Activated T-cell treated with anti-CD3 and anti-CD28 coated beads, Interleukin-2, amount 50 U/mL, for 4 hours (primary cell): ENCODE measurements at regions not wholly inside any gene's neighbourhood (a gene's known extent, or its start where the extent isn't known, plus 50 kb on each side); places are given as distances from the start of the nearest gene placed in this dataset.

Experiments
- ATAC-seq, 2 donors: fragments of 200-7000 bp; cut with Tn5 transposase; one replicate each; pipeline ENCODE4 v1.10.0; 2021
- DNase-seq: peaks from one replicate; pipeline ENCODE4 v3.0.0-alpha.2; 2020
- H3K27me3 Mint-ChIP-seq: one replicate; pipeline ENCODE4 v1.8.0; 2021; ENCODE audit warnings: low read depth, mixed read lengths
- H3K36me3 Mint-ChIP-seq: one replicate; pipeline ENCODE4 v1.8.0; 2022; ENCODE audit warnings: mixed read lengths; ENCODE audit not compliant: insufficient read depth
- H3K4me1 Mint-ChIP-seq: one replicate; pipeline ENCODE4 v1.8.0; 2021; ENCODE audit warnings: low read depth, mixed read lengths
- H3K4me3 Mint-ChIP-seq: one replicate; pipeline ENCODE4 v1.8.0; 2021; ENCODE audit warnings: mild to moderate bottlenecking, moderate library complexity, mixed read lengths
- H3K9me3 Mint-ChIP-seq: one replicate; pipeline ENCODE4 v1.8.0; 2021; ENCODE audit warnings: mixed read lengths

GRCh38 chr4:165627548-165627947 lies 245.5 kb upstream of the TLL1 start:
- ATAC-seq (no peak), DNase-seq (no peak)
- Mint-ChIP-seq H3K4me1 (no peaks in the 10 kb centered on the region), H3K4me3 (no peak overlapping the region), H3K9me3 (no peaks in the 10 kb centered on the region), H3K36me3 (no peaks in the 10 kb centered on the region), H3K27me3 (no peaks in the 10 kb centered on the region)

- Mint-ChIP-seq H3K4me1 (no peaks in the 10 kb centered on the region), H3K4me3 (no peak overlapping the region), H3K36me3 (no peaks in the 10 kb centered on the region), H3K27me3 (no peaks in the 10 kb centered on the region), H3K9me3 (no peaks in the 10 kb centered on the region)
- DNase-seq = no peak
- no peak for ATAC-seq
These were observed 244.5 kb upstream of the TLL1 start for GRCh38 chr4:165628572-165628971.

DNA sequence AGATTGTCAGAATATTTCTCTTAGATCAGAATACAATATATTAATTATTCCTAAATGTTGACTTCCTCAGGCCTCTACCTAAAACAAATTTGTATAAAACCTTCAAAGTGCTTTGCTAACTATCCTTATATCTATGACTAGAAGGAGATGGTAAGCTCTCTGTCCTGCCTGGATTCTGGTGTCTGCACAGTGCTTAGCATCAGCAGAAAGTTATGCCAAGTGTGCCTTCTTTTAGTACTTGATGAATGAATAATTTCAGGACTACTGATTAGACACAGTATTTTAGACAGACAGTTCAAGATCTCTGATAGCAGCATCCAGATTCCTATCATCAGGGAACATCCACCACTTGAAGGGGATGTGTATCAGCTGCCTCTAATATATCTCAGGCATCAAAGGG lies 242.4 kb upstream of the TLL1 start:
- DNase-seq = no peak
- Mint-ChIP-seq H3K4me1 (no peaks in the 10 kb centered on the region), H3K4me3 (no peak overlapping the region), H3K36me3 (no peaks in the 10 kb centered on the region), H3K9me3 (no peaks in the 10 kb centered on the region), H3K27me3 (no peaks in the 10 kb centered on the region)
- no peak for ATAC-seq

DNA sequence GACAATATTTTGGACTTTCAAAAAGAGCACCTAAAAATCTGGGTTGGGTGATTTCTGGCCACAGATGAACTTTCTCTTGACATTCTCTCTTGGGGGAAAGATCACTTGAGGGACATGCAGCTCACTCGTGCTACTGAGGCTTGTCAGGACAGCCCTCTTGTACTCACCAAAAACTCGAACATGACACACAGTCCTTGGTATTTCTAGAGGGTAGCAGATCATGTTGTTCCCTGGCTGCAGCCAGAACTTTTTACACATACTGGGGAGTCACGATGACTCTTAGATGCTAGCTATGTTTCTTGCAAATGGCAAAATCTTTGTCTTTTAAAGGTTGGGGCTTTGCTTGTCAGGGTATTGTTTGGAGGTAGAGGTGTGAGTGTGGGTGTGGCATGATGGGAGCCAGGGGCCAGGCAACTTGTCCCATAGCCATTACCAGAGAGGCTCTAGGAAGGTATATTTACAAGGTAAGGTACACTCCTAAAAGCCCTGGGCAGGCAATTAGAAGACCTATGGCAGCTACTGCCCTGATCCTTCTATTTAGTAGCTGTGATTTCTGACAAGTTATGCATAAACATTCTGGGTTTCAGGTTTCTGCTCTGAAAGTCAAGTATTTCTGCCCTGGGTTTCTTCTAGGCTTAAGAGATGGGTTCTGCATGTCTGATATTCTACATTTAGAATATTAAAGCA lies 241.7 kb upstream of the TLL1 start:
- H3K4me3 Mint-ChIP-seq = no peak overlapping the region
- H3K27me3 Mint-ChIP-seq = no peaks in the 10 kb centered on the region
- H3K4me1 Mint-ChIP-seq = no peaks in the 10 kb centered on the region
- H3K36me3 Mint-ChIP-seq = no peaks in the 10 kb centered on the region
- H3K9me3 Mint-ChIP-seq = no peaks in the 10 kb centered on the region
- DNase-seq (no peak), ATAC-seq (no peak)

- Mint-ChIP-seq H3K36me3 (no peaks in the 10 kb centered on the region), H3K4me3 (no peak overlapping the region)
These were observed 241.1 kb upstream of the TLL1 start for GRCh38 chr4:165631912-165632311.

GRCh38 chr4:165634766-165635165 lies 238.3 kb upstream of the TLL1 start:
- Mint-ChIP-seq H3K36me3 (no peaks in the 10 kb centered on the region), H3K9me3 (no peaks in the 10 kb centered on the region)
- ATAC-seq = no peak

More at GRCh38 chr4:165631912-165632311, 241.1 kb upstream of the TLL1 start:
- no peaks in the 10 kb centered on the region for H3K4me1 Mint-ChIP-seq
- no peak for DNase-seq
- H3K27me3 Mint-ChIP-seq = no peaks in the 10 kb centered on the region
- ATAC-seq = no peak
- H3K9me3 Mint-ChIP-seq = no peaks in the 10 kb centered on the region

GRCh38 chr4:165635381-165635780 lies 237.7 kb upstream of the TLL1 start:
- Mint-ChIP-seq H3K36me3 (no peaks in the 10 kb centered on the region), H3K9me3 (no peaks in the 10 kb centered on the region), H3K4me3 (no peak overlapping the region), H3K4me1 (no peaks in the 10 kb centered on the region), H3K27me3 (no peaks in the 10 kb centered on the region)
- ATAC-seq (no peak), DNase-seq (no peak)

More at GRCh38 chr4:165634766-165635165, 238.3 kb upstream of the TLL1 start:
- DNase-seq = no peak
- no peaks in the 10 kb centered on the region for H3K27me3 Mint-ChIP-seq
- no peaks in the 10 kb centered on the region for H3K4me1 Mint-ChIP-seq
- H3K4me3 Mint-ChIP-seq = no peak overlapping the region

DNA sequence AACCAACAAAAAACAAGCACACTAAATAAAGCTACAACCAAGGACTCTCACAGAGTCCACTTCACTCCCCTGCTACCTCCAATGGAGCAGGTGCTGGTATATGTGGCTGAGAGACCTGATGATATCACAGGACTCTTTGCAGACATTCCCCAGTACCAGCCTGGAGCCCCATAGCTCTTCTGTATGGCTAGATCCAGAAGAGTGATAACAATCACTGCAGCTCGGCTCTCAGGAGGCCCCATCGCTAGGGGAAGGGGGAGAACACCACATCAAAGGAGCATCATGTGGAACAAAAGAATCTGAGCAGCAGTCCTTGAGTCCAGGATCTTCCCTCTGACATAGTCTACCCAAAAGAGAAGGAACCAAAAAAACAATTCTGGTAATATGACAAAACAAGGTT lies 237.1 kb upstream of the TLL1 start:
- Mint-ChIP-seq H3K27me3 (no peaks in the 10 kb centered on the region), H3K4me1 (no peaks in the 10 kb centered on the region), H3K36me3 (no peaks in the 10 kb centered on the region)

DNA sequence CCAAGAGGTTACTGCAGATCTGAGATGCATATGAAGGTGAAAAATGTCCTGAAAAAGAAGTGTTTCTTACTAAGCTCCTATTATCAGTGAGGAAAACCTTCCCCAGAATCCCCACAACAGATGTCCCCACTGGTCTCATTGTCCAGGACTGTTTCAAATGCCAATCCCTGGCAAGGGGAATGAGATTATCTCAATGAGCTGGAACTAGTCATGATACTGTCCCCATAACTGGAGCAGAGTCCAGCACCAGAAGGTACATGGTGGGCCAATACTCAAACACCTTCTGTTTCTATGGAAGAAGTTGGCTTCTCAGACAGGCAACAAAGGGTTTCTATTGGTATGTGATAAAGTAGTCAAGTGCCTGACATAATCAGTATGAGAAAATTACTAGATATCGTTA lies 221.1 kb upstream of the TLL1 start:
- H3K4me3 Mint-ChIP-seq = no peak overlapping the region
- H3K4me1 Mint-ChIP-seq = no peaks in the 10 kb centered on the region
- ATAC-seq = no peak

More for the DNA sequence above, 237.1 kb upstream of the TLL1 start:
- H3K4me3 Mint-ChIP-seq = no peak overlapping the region
- DNase-seq = no peak
- no peaks in the 10 kb centered on the region for H3K9me3 Mint-ChIP-seq
- no peak for ATAC-seq

GRCh38 chr4:165654556-165654955 lies 218.5 kb upstream of the TLL1 start:
- ATAC-seq (no peak), DNase-seq (no peak)
- Mint-ChIP-seq H3K27me3 (no peaks in the 10 kb centered on the region), H3K36me3 (no peaks in the 10 kb centered on the region), H3K9me3 (peaks cover 4% of the 10 kb centered on the region), H3K4me1 (no peaks in the 10 kb centered on the region), H3K4me3 (no peak overlapping the region)

More for the DNA sequence above, 221.1 kb upstream of the TLL1 start:
- no peaks in the 10 kb centered on the region for H3K36me3 Mint-ChIP-seq
- no peak for DNase-seq
- H3K9me3 Mint-ChIP-seq = peaks cover 4% of the 10 kb centered on the region
- no peaks in the 10 kb centered on the region for H3K27me3 Mint-ChIP-seq

GRCh38 chr4:165656399-165656798 lies 216.6 kb upstream of the TLL1 start:
- no peaks in the 10 kb centered on the region for H3K27me3 Mint-ChIP-seq
- H3K4me3 Mint-ChIP-seq = no peak overlapping the region
- no peaks in the 10 kb centered on the region for H3K4me1 Mint-ChIP-seq
- ATAC-seq = no peak
- no peak for DNase-seq
- H3K36me3 Mint-ChIP-seq = no peaks in the 10 kb centered on the region
- peaks cover 4% of the 10 kb centered on the region for H3K9me3 Mint-ChIP-seq

DNA sequence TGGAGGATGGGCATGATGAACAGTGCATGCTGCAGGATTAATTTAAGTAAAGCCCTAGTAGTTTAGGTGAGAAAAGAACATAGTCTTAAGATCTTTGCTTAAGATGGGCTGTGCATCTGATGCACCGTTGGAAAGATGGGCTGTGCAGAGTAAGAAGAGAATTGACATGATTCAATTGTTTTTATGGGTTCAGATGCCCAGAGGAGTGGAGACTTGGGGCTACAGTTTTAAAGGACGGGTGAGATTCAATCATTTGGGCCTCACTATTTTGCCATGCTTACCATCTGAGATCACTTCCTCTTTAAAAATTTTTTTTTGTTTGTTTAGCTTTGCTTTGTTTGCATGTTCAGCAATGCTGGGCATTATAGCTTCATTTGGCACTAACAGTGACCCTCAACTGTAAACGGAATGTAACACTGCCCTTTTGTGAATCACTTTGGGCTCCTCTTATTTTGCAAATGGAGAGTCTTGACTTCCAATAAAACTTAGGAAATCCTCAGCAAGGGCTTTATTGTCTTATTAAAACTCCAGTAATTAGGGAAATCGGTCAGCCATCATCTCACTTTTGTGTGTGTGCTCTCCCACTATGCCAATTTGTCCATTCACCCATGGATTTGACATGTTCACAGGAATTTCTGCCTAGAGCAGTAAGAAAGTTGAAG lies 216.1 kb upstream of the TLL1 start:
- ATAC-seq = no peak

GRCh38 chr4:165662341-165662740 lies 210.7 kb upstream of the TLL1 start:
- no peaks in the 10 kb centered on the region for H3K9me3 Mint-ChIP-seq
- DNase-seq (no peak), ATAC-seq (no peak)
- H3K4me1 Mint-ChIP-seq = no peaks in the 10 kb centered on the region
- no peak overlapping the region for H3K4me3 Mint-ChIP-seq
- no peaks in the 10 kb centered on the region for H3K27me3 Mint-ChIP-seq
- no peaks in the 10 kb centered on the region for H3K36me3 Mint-ChIP-seq

More for the DNA sequence above, 216.1 kb upstream of the TLL1 start:
- DNase-seq = no peak
- Mint-ChIP-seq H3K36me3 (no peaks in the 10 kb centered on the region), H3K4me1 (no peaks in the 10 kb centered on the region), H3K27me3 (no peaks in the 10 kb centered on the region), H3K4me3 (no peak overlapping the region), H3K9me3 (peaks cover 4% of the 10 kb centered on the region)

DNA sequence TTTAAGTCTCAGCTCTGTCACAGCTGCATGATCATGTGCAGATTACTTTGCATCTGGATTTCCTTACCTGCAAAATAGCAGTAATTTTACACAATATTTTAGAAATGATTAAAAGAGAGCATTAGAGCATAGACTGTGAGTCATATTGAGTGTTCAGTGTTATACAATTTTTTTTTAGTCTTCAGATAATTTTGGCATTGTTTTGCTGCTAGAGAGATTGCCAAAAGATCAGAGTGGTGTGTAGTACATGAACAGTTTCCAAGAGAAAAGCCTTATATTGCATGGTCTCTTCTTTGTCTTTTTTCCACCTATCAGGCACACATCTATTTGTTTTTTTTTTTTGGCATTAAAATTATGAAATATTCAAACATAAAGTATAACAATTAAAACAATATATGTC lies 209.6 kb upstream of the TLL1 start:
- Mint-ChIP-seq H3K36me3 (no peaks in the 10 kb centered on the region), H3K4me3 (no peak overlapping the region), H3K9me3 (no peaks in the 10 kb centered on the region), H3K4me1 (no peaks in the 10 kb centered on the region), H3K27me3 (no peaks in the 10 kb centered on the region)
- DNase-seq (no peak), ATAC-seq (no peak)

DNA sequence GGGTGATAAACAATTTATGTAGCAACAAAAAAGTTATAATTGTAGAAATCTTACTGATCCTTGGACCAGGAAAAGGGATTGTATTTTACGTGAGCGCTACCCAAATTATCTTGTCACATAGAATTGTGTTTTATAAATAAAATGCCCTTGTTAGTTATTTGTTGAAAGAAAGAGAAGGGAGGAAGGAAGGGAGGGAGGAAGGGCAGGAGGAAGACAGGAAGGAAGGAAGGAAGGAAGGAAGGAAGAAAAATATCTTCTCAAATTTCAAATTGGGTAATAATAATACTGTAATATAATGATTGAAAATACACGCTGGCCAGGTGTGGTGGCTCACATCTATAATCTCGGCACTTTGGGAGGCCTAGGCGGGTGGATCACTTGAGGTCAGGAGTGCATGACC lies 206.2 kb upstream of the TLL1 start:
- no peak for DNase-seq
- Mint-ChIP-seq H3K36me3 (no peaks in the 10 kb centered on the region), H3K27me3 (no peaks in the 10 kb centered on the region), H3K9me3 (no peaks in the 10 kb centered on the region), H3K4me3 (no peak overlapping the region), H3K4me1 (no peaks in the 10 kb centered on the region)
- ATAC-seq = no peak
